ENCODE measurements at regions not wholly inside any gene's neighbourhood (a gene's known extent, or its start where the extent isn't known, plus 50 kb on each side); places are given as distances from the start of the nearest gene placed in this dataset.

GRCh38 chr21:28444557-28444956 lies 548.1 kb downstream of the LTN1 start:
- TF ChIP-seq CTCF (IDR thresholded peaks at IDR 0.05; ENCODE audit: poor library complexity) (no peak), EZH2phosphoT487 (IDR thresholded peaks at IDR 0.05; ENCODE audit: low read depth, severe bottlenecking, unreplicated experiment) (no peak), EZH2 (IDR thresholded peaks at IDR 0.05; ENCODE audit: borderline replicate concordance) (no peak)
